HCT116 (cell line): ENCODE measurements at regions not wholly inside any gene's neighbourhood (a gene's known extent, or its start where the extent isn't known, plus 50 kb on each side); places are given as distances from the start of the nearest gene placed in this dataset.

Source experiments
- ATAC-seq: fragments of 200-7000 bp; cut with Tn5 transposase; 2 replicates; pipeline ENCODE4 v1.9.1; 2020; ENCODE audit warnings: mild to moderate bottlenecking, moderate library complexity
- BruUV-seq: library from RNA; stranded (reverse); fragments of 400-500 nt; replicated peaks from 2 replicates; lab custom pipeline; 2021; lab: Mats Ljungman, UMichigan
- CTCF ChIA-PET: fragments of 300-600 bp; sonication (Branson Sonifier 250); formaldehyde crosslinking; loops from one replicate; lab custom pipeline; 2021; ENCODE audit warnings: antibody characterized with exemption; lab: Charles Lee
- POLR2A ChIA-PET: fragments of 300-600, 350-600 bp; sonication (Branson Sonifier 250); formaldehyde crosslinking; loops from one replicate; lab custom pipeline; 2021; ENCODE audit warnings: antibody characterized with exemption; lab: Charles Lee
- RAD21 ChIA-PET, 2 experiments: fragments of 300-600 bp; sonication (Branson Sonifier 250); formaldehyde crosslinking; loops; one replicate each; lab custom pipeline; 2023; ENCODE audit warnings: low total read pairs in 2 of 2; ENCODE audit not compliant: uncharacterized antibody in 2 of 2, unreplicated experiment in 2 of 2, low non-redundant PET in 1 of 2; lab: Charles Lee
- DNase-seq: peaks from one replicate; pipeline ENCODE4 v3.0.0-alpha.2; 2010; ENCODE audit warnings: low read depth, low spot score
- H2AFZ ChIP-seq: fragments of 200-600 bp; shearing (Covaris generic), sonication (generic); 2 replicates; pipeline ENCODE4 v1.6.1; 2017; ENCODE audit warnings: low read depth, mixed run types, mixed read lengths, antibody characterized with exemption, low read length; ENCODE audit not compliant: poor library complexity, severe bottlenecking
- H3K27ac ChIP-seq: 2 replicates; pipeline ENCODE4 v1.5.1; 2012; ENCODE audit warnings: low read depth, low read length
- H3K27me3 ChIP-seq: fragments of 200-600 bp; sonication (generic); 2 replicates; pipeline ENCODE4 v1.6.1; 2016; ENCODE audit warnings: mixed run types, low read length, mixed read lengths; ENCODE audit not compliant: insufficient read depth
- H3K36me3 ChIP-seq, 2 experiments: fragments of 200-500 bp in 1 of 2; fragments of 200-600 bp in 1 of 2; sonication (Bioruptor generic) in 1 of 2; sonication (generic) in 1 of 2; 2 replicates each; pipeline versions ENCODE4 v1.5.1 to v1.6.1; 2014 to 2016; ENCODE audit warnings: low read length in 2 of 2, inconsistent platforms in 1 of 2, mixed read lengths in 1 of 2, mixed run types in 1 of 2; ENCODE audit not compliant: insufficient read depth in 2 of 2, control insufficient read depth in 1 of 2
- H3K4me1 ChIP-seq, 2 experiments: fragments of 200-600 bp in 1 of 2; sonication (generic) in 1 of 2; 2 replicates each; pipeline versions ENCODE4 v1.5.1 to v1.6.1; 2012 to 2017; ENCODE audit warnings: low read length in 2 of 2, inconsistent platforms in 1 of 2, mild to moderate bottlenecking in 1 of 2, mixed read lengths in 1 of 2, mixed run types in 1 of 2, moderate library complexity in 1 of 2; ENCODE audit not compliant: insufficient read depth in 2 of 2, control insufficient read depth in 1 of 2
- H3K4me2 ChIP-seq: fragments of 200-600 bp; sonication (generic); 2 replicates; pipeline ENCODE4 v1.6.1; 2017; ENCODE audit warnings: mixed run types, low read length, mixed read lengths
- H3K4me3 ChIP-seq, 2 experiments: fragments of 200-600 bp in 1 of 2; sonication (generic) in 1 of 2; replicated peaks in 1 of 2; 2 replicates each; pipeline ENCODE4 v1.5.1; 2011 to 2016; ENCODE audit warnings: low read length in 2 of 2, control low read depth in 1 of 2, low read depth in 1 of 2, mild to moderate bottlenecking in 1 of 2, mixed read lengths in 1 of 2, mixed run types in 1 of 2
- H3K79me2 ChIP-seq: fragments of 200-600 bp; sonication (generic); 2 replicates; pipeline ENCODE4 v1.6.1; 2017; ENCODE audit warnings: mild to moderate bottlenecking, mixed run types, low read length, moderate library complexity, mixed read lengths; ENCODE audit not compliant: insufficient read depth
- H3K9ac ChIP-seq: fragments of 200-600 bp; sonication (generic); 2 replicates; pipeline ENCODE4 v1.6.1; 2016; ENCODE audit warnings: low read length, mixed read lengths
- H3K9me2 ChIP-seq: fragments of 200-600 bp; sonication (generic), shearing (Covaris generic); 2 replicates; pipeline ENCODE4 v1.6.1; 2017; ENCODE audit warnings: mixed run types, mild to moderate bottlenecking, moderate library complexity; ENCODE audit not compliant: insufficient read depth
- H3K9me3 ChIP-seq, 2 experiments: fragments of 200-500 bp in 1 of 2; fragments of 200-600 bp in 1 of 2; sonication (Bioruptor generic) in 1 of 2; sonication (generic) in 1 of 2; 2 replicates each; pipeline ENCODE4 v1.6.1; 2014 to 2017; ENCODE audit warnings: low read length in 2 of 2, mixed read lengths in 2 of 2, inconsistent platforms in 1 of 2, low read depth in 1 of 2, mild to moderate bottlenecking in 1 of 2, mixed run types in 1 of 2, moderate library complexity in 1 of 2; ENCODE audit not compliant: control insufficient read depth in 1 of 2, insufficient read depth in 1 of 2
- H4K20me1 ChIP-seq: fragments of 200-600 bp; sonication (generic), shearing (Covaris generic); 2 replicates; pipeline ENCODE4 v1.6.1; 2017; ENCODE audit warnings: mixed run types, mild to moderate bottlenecking, moderate library complexity; ENCODE audit not compliant: insufficient read depth
- CBX3 ChIP-seq: IDR thresholded peaks from 2 replicates; pipeline ENCODE4 v1.6.1; 2012; ENCODE audit warnings: low read depth
- CEBPB ChIP-seq: IDR thresholded peaks from 2 replicates; pipeline ENCODE4 v1.6.1; 2012; ENCODE audit warnings: low read depth
- EGR1 ChIP-seq: IDR thresholded peaks from 2 replicates; pipeline ENCODE4 v1.6.1; 2012; ENCODE audit warnings: low read depth
- ELF1 ChIP-seq: IDR thresholded peaks from 2 replicates; pipeline ENCODE4 v1.6.1; 2012; ENCODE audit warnings: low read depth, borderline replicate concordance
- EZH2 ChIP-seq: fragments of 200-600 bp; sonication (generic); IDR thresholded peaks from 2 replicates; pipeline ENCODE4 v1.6.1; 2017; ENCODE audit warnings: antibody characterized with exemption, mixed run types
- FOSL1 ChIP-seq: IDR thresholded peaks from 2 replicates; pipeline ENCODE4 v1.6.1; 2012; ENCODE audit warnings: low read depth
- JUND ChIP-seq: IDR thresholded peaks from 2 replicates; pipeline ENCODE4 v1.6.1; 2012
- POLR2A ChIP-seq: IDR thresholded peaks from 2 replicates; pipeline ENCODE4 v1.7.0; 2011; ENCODE audit warnings: borderline replicate concordance; ENCODE audit not compliant: insufficient read depth, insufficient read length; ENCODE audit errors: extremely low read depth
- POLR2AphosphoS5 ChIP-seq: IDR thresholded peaks from 2 replicates; pipeline ENCODE4 v1.6.1; 2011; ENCODE audit warnings: mild to moderate bottlenecking, low read depth, low read length, moderate library complexity
- RAD21 ChIP-seq: IDR thresholded peaks from 2 replicates; pipeline ENCODE4 v1.6.1; 2012; ENCODE audit warnings: low read depth, mild to moderate bottlenecking
- SIN3A ChIP-seq: IDR thresholded peaks from 2 replicates; pipeline ENCODE4 v1.6.1; 2012; ENCODE audit warnings: low read depth
- SP1 ChIP-seq: IDR thresholded peaks from 2 replicates; pipeline ENCODE4 v1.6.1; 2012; ENCODE audit warnings: low read depth
- SRF ChIP-seq: IDR thresholded peaks from 2 replicates; pipeline ENCODE4 v1.6.1; 2012; ENCODE audit warnings: low read depth
- YY1 ChIP-seq: IDR thresholded peaks from 2 replicates; pipeline ENCODE4 v1.6.1; 2011; ENCODE audit warnings: low read length, low read depth, moderate library complexity, mild to moderate bottlenecking; ENCODE audit not compliant: insufficient replicate concordance; ENCODE audit errors: extremely low read depth
- ZFX ChIP-seq: fragments of 450-650 bp; IDR thresholded peaks from 2 replicates; pipeline ENCODE4 v1.6.1; 2017
- ZNF274 ChIP-seq: fragments of 200-500 bp; sonication (Bioruptor generic); IDR thresholded peaks from 2 replicates; pipeline ENCODE4 v1.6.1; 2014; ENCODE audit warnings: mild to moderate bottlenecking, low read depth, low read length, inconsistent platforms
- intact Hi-C: fragments of 100-400 bp; cut with micrococcal nuclease; formaldehyde crosslinking; loops from 2 replicates; pipeline ENCODE4 v1.10.0; 2022
- TF ChIP-seq, protein P1 (sequence below): IDR thresholded peaks from 2 replicates; pipeline ENCODE4 v1.6.1; 2012; ENCODE audit warnings: low read depth
- TF ChIP-seq, protein P2 (sequence below): IDR thresholded peaks from 2 replicates; pipeline ENCODE4 v1.6.1; 2012
- TF ChIP-seq, protein P3 (sequence below): IDR thresholded peaks from 2 replicates; pipeline ENCODE4 v1.6.1; 2012

DNA sequence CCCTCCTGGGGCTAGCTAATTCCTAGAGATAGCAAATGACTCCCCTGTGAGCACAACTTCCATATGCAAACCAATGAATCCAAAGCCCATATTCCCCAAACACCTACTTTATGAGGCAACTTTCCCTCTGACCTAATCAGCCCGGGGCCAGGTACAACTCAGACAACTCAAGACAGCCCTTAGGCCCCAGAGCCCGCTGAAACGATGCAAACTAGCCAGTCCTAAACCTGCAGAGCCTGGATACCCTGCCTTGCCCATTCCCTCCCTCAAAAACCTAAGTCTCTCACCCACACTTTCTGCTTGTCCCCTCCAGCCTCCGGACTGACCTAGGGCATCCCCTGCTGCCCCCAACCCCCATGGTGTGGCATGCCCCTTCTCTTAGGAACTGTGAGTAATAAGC is 142.8 kb downstream of the ACTR3 start:
- no peak overlapping the region for H3K4me2 ChIP-seq
- RAD21 ChIA-PET, result no interaction called here
- H3K79me2 ChIP-seq, result no peaks in the 10 kb centered on the region
- no peaks in the 10 kb centered on the region for H4K20me1 ChIP-seq
- BruUV-seq, result no TSS peak
- H3K9me3 ChIP-seq, result no peaks in the 10 kb centered on the region
- ATAC-seq (no peak), DNase-seq (no peak)
- no peak overlapping the region for H3K4me3 ChIP-seq
- POLR2A ChIA-PET, result no interaction called here
- TF ChIP-seq, protein P1, sequence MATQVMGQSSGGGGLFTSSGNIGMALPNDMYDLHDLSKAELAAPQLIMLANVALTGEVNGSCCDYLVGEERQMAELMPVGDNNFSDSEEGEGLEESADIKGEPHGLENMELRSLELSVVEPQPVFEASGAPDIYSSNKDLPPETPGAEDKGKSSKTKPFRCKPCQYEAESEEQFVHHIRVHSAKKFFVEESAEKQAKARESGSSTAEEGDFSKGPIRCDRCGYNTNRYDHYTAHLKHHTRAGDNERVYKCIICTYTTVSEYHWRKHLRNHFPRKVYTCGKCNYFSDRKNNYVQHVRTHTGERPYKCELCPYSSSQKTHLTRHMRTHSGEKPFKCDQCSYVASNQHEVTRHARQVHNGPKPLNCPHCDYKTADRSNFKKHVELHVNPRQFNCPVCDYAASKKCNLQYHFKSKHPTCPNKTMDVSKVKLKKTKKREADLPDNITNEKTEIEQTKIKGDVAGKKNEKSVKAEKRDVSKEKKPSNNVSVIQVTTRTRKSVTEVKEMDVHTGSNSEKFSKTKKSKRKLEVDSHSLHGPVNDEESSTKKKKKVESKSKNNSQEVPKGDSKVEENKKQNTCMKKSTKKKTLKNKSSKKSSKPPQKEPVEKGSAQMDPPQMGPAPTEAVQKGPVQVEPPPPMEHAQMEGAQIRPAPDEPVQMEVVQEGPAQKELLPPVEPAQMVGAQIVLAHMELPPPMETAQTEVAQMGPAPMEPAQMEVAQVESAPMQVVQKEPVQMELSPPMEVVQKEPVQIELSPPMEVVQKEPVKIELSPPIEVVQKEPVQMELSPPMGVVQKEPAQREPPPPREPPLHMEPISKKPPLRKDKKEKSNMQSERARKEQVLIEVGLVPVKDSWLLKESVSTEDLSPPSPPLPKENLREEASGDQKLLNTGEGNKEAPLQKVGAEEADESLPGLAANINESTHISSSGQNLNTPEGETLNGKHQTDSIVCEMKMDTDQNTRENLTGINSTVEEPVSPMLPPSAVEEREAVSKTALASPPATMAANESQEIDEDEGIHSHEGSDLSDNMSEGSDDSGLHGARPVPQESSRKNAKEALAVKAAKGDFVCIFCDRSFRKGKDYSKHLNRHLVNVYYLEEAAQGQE, result no peak
- no peak for TF ChIP-seq CBX3
- TF ChIP-seq SRF, result no peak
- TF ChIP-seq CEBPB, result no peak
- TF ChIP-seq YY1, result no peak
- TF ChIP-seq SIN3A, result no peak
- TF ChIP-seq, protein P2, sequence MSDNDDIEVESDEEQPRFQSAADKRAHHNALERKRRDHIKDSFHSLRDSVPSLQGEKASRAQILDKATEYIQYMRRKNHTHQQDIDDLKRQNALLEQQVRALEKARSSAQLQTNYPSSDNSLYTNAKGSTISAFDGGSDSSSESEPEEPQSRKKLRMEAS, result no peak
- no peak for TF ChIP-seq EGR1
- TF ChIP-seq FOSL1, result no peak
- TF ChIP-seq JUND, result no peak
- no peak for TF ChIP-seq SP1
- TF ChIP-seq POLR2A, result no peak
- TF ChIP-seq RAD21, result no peak
- TF ChIP-seq EZH2, result no peak
- TF ChIP-seq POLR2AphosphoS5, result no peak
- TF ChIP-seq, protein P3, sequence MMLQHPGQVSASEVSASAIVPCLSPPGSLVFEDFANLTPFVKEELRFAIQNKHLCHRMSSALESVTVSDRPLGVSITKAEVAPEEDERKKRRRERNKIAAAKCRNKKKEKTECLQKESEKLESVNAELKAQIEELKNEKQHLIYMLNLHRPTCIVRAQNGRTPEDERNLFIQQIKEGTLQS, result no peak
- no peak for TF ChIP-seq ELF1
- TF ChIP-seq ZFX, result no peak
- TF ChIP-seq ZNF274, result no peak
- peaks cover 4% of the 10 kb centered on the region; the same call in 1 of the 2 replicates for H3K27me3 ChIP-seq
- H3K4me1 ChIP-seq, result no peaks in the 10 kb centered on the region
- CTCF ChIA-PET, result no interaction called here
- no peak overlapping the region for H3K27ac ChIP-seq
- no peak overlapping the region for H3K9ac ChIP-seq
- H3K9me2 ChIP-seq, result no peaks in the 10 kb centered on the region
- H2AFZ ChIP-seq, result no peak overlapping the region
- intact Hi-C loops, result no loop called here
- no peaks in the 10 kb centered on the region for H3K36me3 ChIP-seq
